GM12875 (cell line): ENCODE measurements at regions not wholly inside any gene's neighbourhood (a gene's known extent, or its start where the extent isn't known, plus 50 kb on each side); places are given as distances from the start of the nearest gene placed in this dataset.

Source experiments
- H3K4me3 ChIP-seq: one replicate; pipeline ENCODE4 v1.5.1; 2011; ENCODE audit warnings: low read depth, low read length, control low read depth
- CTCF ChIP-seq: IDR thresholded peaks from 2 replicates; pipeline ENCODE4 v1.5.1; 2011; ENCODE audit warnings: low read depth, mild to moderate bottlenecking, control low read depth, inconsistent platforms, low read length, moderate library complexity, borderline replicate concordance; ENCODE audit not compliant: insufficient read depth

DNA sequence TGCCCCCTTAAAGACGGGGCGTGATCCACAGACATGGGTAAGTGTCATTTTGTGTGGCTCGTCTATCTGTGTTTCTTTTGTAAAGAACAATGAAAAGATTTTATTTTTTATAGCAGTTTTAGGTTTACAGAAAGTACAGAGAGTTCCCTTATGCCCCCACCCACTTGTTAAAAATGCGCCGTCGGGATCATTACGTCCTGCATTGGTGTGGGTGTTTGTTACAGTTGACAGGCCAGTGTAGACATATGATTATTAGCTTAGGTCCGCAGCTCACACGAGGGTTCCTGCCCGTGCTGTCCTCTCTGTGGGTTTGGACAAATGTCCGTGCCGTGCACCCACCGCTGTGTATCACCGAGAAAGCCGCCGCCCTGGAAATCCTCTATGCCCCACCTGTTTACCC lies 50.5 kb downstream of the RGS12 start:
- no peak for TF ChIP-seq CTCF
- H3K4me3 ChIP-seq, result no peak overlapping the region

DNA sequence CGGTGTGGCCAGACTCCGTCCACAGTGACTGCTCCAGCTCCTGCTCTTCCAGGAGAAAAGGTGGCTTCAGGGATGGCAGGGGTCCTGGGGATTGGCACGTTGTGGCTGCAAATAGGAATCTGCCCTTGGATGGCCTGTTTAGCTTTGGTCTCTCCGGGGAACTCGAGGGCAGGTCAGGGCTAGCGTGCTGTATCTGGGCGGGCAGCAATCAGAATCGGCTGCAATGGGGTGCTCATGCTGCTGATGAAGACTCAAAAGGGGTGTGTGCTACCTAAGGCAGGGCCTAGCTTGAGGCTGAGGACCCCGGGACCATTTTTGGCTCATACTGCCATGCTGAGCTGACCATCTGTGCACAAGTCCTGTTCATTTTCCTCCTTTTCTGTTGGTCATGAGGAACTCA lies 51.3 kb downstream of the RGS12 start:
- no peak overlapping the region for H3K4me3 ChIP-seq
- no peak for TF ChIP-seq CTCF

DNA sequence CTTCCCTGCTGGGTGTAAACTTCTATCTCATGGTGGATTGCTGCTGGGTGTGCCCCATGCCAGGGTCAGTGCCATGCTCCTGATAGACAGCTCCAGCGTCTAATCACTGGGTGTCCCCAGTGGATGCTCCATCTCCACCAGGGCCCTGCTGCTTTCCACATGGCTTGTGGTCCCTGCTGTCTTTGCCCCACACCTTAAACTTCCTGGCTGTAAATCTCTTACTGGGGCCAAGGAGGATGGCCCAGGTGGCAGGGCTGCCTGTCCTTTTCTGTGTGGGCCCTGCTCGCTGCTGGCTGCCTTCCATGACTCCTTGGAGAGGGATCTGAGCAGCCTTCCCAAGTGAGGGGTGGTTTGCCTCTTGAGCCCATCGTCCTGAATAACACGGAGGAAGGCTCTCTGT lies 51.8 kb downstream of the RGS12 start:
- H3K4me3 ChIP-seq, result no peak overlapping the region
- no peak for TF ChIP-seq CTCF

DNA sequence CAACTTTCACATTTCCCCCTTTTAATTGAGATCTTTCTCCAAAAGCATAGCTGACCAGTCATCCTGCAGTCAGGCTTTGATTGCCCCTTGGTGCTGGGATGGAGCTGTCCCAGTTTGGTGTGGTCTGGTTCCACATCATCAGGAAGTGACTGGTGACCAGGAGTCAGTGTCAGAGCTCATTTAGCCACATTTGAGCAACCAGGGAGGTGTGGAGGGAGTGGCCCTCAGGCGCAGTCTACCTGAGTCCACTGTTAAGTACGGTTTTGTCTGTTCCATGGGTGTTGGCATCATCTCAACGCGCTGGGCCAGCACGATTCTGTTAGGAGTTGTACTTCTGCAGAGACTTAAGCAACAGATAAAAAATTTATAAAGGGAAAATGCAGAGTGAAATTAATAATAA lies 52.6 kb downstream of the RGS12 start:
- no peak for TF ChIP-seq CTCF
- no peak overlapping the region for H3K4me3 ChIP-seq

DNA sequence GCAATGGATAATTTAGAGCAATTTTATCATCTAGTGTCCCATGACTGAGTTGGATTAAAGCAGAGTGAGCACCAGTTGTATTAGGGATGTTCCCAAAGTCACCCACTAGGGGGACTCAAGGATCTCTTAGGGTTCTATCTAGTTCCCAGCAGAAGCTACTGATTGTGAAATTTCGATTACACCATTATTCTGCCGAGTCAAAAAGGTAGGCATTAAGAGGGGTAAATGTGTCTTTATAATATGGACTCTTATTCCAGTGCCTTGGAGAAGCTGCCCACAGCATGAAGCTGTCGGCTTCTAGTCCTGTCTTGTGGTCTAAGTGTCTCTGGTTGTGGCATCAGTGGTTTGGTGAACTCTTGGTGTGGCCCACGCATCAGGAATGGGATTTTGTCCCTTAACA lies 53.3 kb downstream of the RGS12 start:
- peak; percentile 78 for TF ChIP-seq CTCF
- H3K4me3 ChIP-seq, result no peak overlapping the region

GRCh38 chr4:3347871-3348270 lies 55.0 kb downstream of the RGS12 start:
- no peak overlapping the region for H3K4me3 ChIP-seq
- no peak for TF ChIP-seq CTCF

GRCh38 chr4:3348621-3349020 lies 55.8 kb downstream of the RGS12 start:
- TF ChIP-seq CTCF, result no peak
- H3K4me3 ChIP-seq, result no peak overlapping the region
